Stimulated activated CD4-positive, alpha-beta T cell treated with anti-CD3 and anti-CD28 coated beads, Interleukin-4, amount 100 ng/mL, for 1 hour (primary cell): ENCODE measurements at regions not wholly inside any gene's neighbourhood (a gene's known extent, or its start where the extent isn't known, plus 50 kb on each side); places are given as distances from the start of the nearest gene placed in this dataset.
"Not testable (repeated sequence)": the region's sequence is repeated elsewhere in the genome, so short reads cannot be mapped to it uniquely, and the experiment has no call there.

Experiments
- DNase-seq: peaks from one replicate; pipeline ENCODE4 v3.0.0-alpha.2; 2020

DNA sequence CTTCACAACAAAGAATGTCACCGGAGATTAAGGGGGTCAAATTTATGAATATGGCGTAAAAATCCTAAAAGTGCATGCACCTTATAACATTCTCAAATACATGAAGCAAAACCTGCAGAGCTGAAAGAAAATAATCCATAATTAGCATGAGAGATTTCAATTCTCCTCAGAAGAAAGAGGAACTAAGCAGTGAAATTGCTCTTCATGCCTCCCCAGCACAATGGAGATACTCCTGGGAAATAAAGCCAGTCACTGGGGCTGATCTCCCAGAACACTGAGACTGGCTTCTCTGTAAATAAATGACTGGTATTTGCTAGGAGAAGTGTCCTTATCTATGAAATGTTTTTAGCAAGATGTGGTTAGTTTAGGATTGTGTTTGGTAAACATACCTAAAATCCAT, 68.1 kb downstream of the GOLGA6L6 start:
- not testable (repeated sequence) for DNase-seq

DNA sequence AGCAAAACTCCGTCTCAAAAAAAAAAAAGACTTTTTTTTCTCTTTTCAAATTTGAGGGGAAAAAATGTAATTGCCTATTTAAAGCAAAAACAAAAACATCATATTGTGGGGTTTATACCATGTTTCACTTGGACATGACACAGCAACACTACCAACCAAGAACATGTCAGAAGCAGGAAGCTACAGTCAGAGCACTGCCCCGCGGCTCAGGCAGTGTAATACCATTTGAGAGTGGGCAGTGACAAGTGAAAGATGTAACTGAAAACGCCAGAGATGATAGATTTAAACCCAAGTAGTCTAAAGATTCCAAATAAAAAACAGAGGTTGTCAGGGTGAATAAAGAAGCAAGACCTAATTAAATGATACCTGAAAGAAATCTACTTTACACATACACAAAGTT, 68.6 kb downstream of the GOLGA6L6 start:
- not testable (repeated sequence) for DNase-seq

DNA sequence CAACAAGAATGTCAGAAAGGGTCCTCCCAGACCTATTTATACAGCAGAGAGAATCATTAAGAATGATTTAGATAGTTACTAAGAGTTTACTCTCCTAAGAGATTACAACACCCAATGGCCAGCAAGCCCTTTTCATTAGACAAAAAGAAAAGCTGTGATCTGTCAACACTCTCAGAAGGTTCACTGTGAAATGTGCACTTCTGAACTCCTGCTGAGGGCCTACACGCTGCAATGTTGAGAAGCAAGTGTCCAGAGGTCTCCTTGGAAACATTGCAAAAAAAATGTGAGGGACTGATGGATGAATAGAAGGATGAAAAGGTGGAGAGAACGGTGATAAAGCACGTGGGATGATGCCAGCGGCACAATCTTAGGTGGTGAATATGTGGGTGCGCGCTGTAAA, 70.8 kb downstream of the GOLGA6L6 start:
- DNase-seq: not testable (repeated sequence)

DNA sequence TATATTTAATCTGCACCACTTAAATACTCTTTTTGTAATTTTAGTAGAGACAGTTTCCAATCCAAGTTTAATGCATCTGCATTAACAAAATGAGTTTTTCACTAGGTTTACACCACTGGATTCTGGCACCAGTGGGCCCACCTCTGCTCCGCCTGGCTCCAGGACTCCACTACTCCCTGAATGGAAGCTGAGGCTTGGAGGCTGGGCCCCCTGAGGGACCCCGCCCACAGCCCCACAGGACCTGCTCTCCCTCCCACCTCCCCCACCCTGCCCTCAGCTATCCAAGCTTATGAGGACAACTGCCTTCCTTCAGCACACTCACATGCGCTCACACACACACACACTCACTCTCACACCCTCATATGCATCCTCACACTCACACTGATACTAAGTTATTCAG, 100.5 kb downstream of the GOLGA6L6 start:
- DNase-seq: not testable (repeated sequence)

DNA sequence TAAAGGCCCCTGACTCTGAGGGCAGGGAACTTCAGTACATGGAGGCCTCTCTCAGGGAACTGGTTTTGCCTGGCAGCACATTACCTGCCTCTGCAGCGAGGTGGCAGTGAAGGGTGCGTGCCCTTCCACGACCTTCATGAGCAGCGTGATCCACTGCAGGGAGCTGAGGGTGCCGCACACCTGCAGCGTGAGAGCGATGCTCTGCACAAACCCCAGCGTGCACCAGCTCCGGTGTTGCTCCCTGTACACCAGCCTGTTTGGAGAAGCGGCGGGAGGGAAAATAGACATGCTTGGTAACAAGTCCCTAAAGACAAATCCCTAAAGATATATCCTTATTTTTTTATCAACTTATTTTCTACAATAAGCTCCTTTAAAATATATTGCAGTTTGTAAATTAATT, 101.2 kb downstream of the GOLGA6L6 start:
- DNase-seq: not testable (repeated sequence)

DNA sequence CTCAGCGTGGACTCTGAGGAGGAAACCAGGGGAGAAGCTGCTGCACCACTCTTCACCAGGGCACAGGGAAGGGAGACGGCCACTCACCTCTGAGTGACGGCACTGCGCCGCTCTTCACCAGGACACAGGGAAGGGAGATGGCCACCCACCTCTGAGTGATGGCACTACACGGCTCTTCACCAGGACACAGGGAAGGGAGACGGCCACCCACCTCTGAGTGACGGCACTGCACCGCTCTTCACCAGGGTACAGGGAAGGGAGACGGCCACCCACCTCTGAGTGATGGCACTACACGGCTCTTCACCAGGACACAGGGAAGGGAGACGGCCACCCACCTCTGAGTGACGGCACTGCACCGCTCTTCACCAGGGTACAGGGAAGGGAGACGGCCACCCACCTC, 102.5 kb downstream of the GOLGA6L6 start:
- DNase-seq: not testable (repeated sequence)

DNA sequence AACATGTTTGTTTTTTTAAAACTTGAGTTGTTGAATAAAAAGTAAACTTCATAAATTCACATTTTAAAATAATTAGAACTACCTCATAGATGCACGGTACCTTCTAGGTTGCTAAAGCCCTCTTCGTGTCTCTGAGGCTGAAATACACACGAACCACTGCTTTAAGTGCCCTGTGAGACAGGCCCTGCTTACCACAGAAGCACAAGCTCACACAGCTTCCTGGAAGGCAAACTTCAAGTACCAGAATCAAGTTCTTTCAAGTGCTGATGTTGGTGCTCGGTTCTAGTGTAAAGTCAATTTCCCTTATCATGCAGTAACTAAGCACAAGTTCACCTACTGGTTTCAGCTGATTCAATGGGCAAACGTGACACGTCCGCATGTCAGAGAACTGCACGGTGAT, 103.3 kb downstream of the GOLGA6L6 start:
- not testable (repeated sequence) for DNase-seq

DNA sequence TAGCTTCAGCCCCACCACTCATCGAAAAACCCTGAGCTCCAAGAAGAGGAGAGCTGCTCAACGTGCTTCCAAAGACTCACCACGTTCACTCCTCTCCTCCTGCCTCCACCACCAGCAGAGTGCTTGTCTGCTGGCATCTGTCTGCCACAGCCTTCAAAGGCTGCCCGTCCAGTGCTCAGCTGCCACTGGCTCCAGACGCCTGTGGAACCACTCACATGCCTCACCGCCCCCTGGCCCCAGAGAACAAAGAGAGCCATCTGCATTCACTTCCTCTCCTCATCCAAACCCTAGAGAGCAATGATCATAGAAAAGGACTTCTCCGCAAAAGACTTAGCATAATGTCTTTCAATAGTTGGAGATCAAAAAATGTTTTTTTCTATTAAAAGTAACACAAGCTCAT, 108.1 kb downstream of the GOLGA6L6 start:
- not testable (repeated sequence) for DNase-seq

DNA sequence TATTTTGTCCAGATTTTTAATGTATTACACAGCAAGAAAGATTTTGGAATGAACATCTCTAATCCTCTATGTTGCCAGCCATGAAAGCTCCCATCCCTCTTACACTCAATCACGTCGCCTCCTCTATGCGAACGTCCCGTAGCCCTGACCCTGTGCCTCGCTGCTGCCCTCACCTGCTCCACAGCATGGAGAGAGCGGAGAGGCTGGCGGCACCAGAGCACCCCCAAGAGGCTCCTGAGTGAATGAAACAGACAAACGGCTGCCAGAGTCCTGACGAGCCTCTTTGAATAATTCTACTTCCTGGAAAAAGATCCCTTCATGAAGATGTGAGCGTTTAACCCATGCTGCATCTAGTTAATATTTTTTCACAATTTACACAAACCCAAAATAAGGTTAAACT, 111.1 kb downstream of the GOLGA6L6 start:
- not testable (repeated sequence) for DNase-seq

DNA sequence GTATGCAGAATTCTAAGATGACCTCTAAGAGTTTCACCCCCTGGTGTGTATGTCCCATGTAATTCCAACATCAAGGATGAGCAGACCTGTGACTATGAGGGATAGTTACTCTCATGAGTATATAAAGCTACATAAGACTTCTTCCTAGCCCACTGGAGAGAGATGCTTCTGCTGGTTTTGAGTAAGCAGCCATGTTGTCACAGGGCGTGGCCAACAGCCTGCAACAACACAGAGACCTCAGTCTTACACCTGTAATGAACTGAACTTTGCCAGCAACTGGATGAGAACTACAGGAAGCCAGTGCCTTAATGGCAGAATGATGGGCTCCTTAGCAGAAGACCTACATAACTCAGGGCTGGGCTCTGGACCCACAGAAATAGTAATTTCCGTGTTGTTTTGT, 120.9 kb downstream of the GOLGA6L6 start:
- DNase-seq: not testable (repeated sequence)

DNA sequence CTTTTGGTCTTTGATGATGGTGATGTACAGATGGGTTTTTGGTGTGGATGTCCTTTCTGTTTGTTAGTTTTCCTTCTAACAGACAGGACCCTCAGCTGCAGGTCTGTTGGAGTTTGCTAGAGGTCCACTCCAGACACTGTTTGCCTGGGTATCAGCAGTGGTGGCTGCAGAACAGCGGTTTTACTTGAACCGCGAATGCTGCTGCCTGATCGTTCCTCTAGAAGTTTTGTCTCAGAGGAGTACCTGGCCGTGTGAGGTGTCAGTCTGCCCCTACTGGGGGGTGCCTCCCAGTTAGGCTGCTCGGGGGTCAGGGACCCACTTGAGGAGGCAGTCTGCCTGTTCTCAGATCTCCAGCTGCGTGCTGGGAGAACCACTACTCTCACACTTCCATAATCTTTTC, 125.0 kb downstream of the GOLGA6L6 start:
- not testable (repeated sequence) for DNase-seq

DNA sequence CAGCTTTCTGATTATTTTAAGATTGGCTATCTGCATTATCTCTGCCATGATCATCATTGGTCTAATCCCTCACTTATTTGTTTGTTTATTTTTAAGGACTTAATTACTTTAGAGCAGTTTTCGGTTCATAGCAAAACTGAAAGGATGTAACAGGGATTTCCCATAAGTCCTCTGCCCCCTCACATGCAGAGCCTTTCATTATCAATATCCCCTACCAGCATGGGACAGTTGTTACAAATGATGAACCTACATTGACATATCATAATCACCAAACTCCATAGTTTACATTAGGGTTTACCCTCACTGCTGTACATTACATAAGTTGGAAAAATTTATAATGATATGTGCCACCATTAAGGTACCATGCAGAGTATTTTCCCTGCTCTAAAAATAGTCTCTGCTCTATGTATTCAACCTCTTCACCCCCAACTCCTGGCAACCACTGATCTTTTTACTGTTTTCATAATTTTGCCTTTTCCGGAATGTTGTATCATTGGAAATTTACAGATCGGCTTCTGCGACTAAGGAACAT, 131.9 kb downstream of the GOLGA6L6 start:
- DNase-seq: not testable (repeated sequence)

DNA sequence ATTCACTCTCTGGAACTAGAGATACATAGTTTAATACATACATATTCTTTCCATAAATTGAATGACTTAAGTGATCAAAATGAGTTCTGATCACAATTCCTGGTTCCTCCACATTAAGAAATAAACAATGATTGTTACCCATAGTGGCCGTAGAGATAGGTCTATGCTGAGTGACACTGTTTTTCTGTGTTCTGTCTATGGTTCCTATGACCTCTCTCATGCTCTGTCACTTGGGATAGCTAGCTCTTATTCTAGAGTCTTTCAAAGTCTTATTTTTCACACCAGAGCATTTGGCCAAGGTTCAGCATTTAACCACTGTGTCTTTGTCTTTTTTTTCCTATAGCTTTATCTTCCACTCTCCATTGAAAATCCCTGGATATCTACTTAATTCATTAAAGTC, 132.4 kb downstream of the GOLGA6L6 start:
- no peak for DNase-seq

DNA sequence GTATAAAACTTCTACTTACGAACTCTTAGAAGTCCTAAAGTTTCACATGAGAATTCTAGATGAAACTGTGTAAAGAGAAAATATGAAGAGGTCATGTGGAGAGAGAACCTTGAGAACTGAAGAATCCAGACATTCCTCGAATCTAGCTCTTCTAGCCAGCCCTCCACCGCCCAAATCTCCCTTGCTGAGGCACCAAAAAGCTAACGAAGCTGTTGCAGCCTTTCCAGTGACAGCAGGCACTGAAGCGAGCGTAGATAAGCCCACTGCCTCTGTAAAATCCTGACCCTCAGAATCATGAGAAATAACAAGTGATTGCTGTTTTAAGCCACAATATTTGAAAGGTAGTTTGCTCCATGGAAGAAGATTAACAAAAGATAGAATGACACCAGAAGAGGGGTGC, 134.0 kb downstream of the GOLGA6L6 start:
- DNase-seq: no peak

DNA sequence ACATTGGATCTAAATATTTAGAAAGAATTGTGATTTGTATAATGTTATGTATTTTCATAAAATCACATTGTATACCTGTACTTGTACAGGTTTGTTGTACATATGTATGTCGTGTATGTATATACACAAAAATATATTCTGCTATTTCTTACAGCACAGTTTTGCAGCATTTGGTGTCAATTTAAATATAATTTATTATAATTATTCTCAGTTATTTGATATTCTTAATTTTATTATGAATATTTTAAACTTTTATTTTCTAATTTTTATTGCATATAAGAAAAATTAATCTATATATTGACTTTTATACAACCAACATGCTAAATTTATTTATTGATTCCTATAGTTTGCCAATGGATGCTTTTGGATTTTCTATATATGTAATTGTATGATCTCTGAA, 137.0 kb downstream of the GOLGA6L6 start:
- not testable (repeated sequence) for DNase-seq

DNA sequence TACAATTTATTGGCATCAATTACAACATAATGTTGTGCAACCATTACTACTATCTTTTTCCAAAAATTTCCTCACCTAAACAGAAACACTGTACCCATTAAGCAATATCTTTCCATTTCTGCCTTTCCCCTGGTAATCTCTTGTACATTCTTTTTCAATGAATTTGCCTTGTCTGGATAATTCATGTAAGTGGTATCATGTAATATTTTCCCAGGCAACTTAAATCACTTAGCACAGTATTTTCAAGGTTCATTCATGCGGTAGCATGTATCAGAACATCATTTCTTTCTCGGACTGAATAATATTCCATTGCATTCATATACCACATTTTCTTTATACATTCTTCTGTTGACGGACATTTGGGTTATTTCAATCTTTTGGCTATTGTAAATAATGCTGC, 139.0 kb downstream of the GOLGA6L6 start:
- DNase-seq: not testable (repeated sequence)

DNA sequence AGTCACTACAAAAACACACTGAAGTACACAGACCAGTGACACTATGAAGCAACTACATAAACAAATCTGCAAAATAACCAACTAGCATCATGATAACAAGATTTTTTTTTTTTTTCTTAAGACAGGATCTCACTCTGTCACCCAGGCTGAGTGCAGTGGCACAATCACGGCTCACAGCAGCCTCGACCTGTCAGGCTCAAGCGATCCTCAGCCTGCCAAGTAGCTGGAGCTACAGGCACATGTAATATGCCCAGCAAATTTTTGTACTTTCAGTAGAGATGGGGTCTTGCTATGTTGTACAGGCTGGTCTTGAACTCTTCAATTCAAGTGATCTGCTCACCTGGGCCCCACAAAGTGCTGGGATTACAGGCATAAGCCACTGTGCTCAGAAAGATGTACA, 140.5 kb downstream of the GOLGA6L6 start:
- DNase-seq: not testable (repeated sequence)

DNA sequence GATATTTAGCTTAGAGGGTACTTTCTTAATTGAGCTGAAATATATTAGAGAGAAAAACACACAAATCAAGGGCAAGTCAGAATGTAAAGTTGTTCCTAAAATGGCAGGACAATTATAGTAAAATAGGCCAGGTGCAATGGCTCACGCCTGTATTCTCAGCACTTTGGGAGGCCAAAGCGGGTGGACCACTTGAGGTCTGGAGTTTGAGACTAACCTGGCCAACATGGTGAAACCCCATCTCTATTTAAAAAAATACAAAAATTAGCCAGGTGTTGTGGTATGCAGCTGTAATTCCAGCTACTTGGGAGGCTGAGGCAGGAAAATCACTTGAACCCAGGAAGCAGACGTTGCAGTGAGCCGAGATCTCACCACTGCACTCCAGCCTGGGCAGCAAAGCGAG, 142.9 kb downstream of the GOLGA6L6 start:
- DNase-seq: not testable (repeated sequence)

DNA sequence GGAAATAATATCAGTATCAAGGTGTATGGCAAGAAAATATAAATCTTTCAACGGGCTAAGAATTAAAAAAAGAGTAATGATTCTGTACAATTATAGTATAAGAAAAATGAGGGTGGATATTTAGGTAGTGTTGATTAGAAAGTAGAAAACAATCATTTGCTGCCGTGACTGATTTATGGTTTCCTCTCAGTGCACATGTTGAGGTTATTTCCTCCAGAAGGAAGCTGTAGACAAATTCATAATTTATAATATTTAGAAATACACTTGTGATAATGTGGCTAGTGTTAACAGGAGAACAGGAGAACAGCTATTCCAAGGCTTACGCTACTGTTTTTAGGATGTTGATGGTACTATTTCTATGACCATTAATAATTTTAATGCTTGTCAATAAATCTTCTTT, 153.4 kb downstream of the GOLGA6L6 start:
- not testable (repeated sequence) for DNase-seq

DNA sequence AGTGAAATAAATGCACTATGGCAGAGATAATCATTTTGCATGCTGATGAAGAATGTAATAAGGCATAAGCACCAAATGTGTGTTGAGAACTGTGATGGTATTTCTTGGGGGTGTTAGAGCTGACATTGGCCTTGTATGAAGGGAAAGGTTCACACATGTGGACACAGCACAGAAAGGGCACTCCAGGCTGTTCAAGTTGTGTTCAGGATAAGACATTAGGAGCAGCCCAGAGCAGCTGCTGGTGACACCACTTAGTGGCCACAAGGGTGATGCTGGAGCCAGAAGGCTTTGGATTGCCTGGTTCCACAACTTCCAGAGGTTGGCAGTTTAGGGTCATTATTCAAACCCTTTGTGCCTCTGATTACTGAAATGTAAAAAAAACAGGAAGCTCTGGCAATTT, 155.4 kb downstream of the GOLGA6L6 start:
- DNase-seq: no peak

DNA sequence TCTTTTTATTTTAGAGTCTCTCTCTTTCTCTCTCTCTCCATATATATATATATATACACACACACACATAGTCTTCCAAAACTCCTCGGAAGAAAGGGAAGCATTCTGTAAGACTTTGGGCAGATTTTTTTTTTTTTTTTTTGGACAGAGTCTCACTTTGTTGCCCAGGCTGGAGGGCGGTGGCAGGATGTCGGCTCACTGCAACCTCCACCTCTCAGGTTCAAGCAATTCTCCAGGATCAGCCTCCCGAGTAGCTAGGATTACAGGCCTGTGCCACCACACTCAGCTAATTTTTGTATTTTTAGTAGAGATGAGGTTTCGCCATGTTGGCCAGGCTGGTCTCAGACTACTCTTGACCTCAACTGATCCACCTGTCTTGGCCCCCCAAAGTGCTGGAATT, 161.4 kb downstream of the GOLGA6L6 start:
- DNase-seq: not testable (repeated sequence)

DNA sequence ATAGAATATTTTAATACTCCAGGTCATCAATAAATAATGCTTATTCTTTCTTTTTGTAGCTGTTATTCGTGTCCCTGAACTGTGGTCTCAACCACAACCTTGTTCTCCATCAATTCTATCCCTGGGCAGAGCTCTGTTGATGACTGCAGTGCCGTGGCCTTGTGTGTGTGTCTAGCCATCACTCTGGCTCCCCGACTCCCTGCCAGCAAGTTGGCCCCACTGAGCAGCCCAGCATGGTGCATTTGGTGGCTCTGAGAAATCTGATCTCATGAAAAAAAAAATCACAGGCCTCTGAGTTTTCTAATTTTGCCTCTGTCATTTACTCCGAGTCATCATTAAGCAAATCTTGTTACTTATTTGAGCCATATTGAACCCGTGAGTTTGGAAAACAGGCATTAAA, 164.7 kb downstream of the GOLGA6L6 start:
- no peak for DNase-seq

DNA sequence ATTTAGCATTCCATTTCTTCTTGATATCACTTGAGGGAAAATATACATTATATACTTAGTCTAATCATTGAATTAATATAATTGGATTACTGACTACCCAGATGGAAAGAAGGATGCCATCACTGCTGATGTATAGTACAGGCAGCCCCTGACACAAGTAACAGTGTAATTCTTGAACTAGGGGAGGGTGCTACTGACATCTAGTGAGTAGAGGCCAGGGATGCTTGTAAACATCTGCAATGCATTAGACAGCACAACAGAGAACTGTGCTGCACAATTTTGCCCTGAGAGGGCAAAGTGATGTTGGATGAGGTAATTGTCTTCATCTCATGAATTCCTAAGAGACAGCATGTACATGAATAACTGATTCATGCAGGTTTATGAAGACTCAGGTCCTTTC, 169.2 kb downstream of the GOLGA6L6 start:
- DNase-seq: not testable (repeated sequence)

DNA sequence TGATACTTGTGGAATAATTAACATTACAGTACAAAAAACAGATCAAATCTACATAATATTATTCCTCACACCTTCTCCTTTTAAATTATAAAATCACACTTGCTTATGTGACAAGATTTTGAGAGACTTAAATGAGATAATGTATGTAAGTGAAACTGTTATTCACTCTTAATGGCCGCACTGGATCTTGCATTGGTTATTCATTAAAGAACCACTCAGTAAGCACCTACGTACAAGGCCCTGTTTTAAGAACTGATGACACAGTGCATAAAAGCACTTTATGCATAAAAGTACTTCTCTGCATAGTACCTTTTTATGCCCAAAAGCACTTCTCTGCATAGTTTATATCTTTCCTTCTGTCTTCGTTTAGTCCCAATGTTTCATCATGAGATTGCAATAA, 172.1 kb downstream of the GOLGA6L6 start:
- DNase-seq: no peak

DNA sequence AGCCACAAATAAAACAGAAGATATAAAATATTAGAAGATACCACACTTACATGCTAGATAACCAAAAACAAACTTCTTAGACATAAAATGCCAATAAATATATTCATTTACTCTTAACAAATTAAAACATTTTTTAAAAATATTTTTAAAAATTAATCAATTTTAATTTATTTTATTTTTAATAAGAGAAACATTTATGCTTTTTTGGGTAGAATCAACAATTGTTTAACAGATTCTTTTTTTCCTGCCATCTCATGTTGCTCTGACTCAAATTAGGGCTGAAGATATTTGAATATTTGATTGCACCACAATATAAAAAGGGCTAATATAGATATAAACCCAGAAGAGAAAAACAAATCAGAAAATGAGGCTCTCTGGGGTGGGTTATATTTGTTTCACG, 172.6 kb downstream of the GOLGA6L6 start:
- no peak for DNase-seq

DNA sequence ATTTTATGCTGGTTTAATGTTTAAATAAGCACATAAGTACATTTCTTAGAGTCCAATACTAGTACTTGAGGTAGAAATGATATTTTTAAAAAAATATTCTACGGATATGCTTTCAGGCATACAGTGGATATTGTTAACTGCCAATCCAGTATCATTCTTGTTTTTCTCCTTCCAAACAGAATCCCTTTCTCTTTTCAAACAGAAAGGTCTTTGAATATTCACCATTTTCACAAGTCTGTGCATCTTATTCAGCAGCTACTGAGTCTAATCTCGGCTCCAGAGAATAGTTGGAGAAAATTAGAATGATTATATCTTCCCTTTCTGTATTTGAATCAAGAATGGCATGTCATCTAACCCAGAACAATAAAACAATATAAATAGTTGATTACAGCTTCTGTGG, 174.5 kb downstream of the GOLGA6L6 start:
- no peak for DNase-seq
